Sciatic nerve (tissue), 2 donors: ENCODE measurements at regions not wholly inside any gene's neighbourhood (a gene's known extent, or its start where the extent isn't known, plus 50 kb on each side); places are given as distances from the start of the nearest gene placed in this dataset.
"Not testable (repeated sequence)": the region's sequence is repeated elsewhere in the genome, so short reads cannot be mapped to it uniquely, and the experiment has no call there.

Experiments used
- ATAC-seq: fragments of 200-7000 bp; cut with Tn5 transposase; one replicate; pipeline ENCODE4 v1.9.1; 2020; ENCODE audit warnings: mild to moderate bottlenecking, moderate library complexity
- DNase-seq: peaks from one replicate; pipeline ENCODE4 v3.0.0-alpha.2; 2020; ENCODE audit warnings: low spot score
- intact Hi-C: fragments of 100-400 bp; cut with DNase I; formaldehyde crosslinking; loops from one replicate; pipeline ENCODE4 v1.14.2; 2022
- donor health status: DM: no; HTN: no; CAD: no.
- donor health status: DM: no; HTN: no; CAD: no.

- DNase-seq (no peak), ATAC-seq (no peak)
- intact Hi-C loops, result no loop called here
Observed at GRCh38 chr3:166307756-166308350, 470.6 kb upstream of the BCHE start.

- DNase-seq (no peak), ATAC-seq (no peak)
- intact Hi-C loops, result no loop called here
Observed at GRCh38 chr3:166304584-166304983, 467.4 kb upstream of the BCHE start.

- intact Hi-C loops, result no loop called here
- DNase-seq (no peak), ATAC-seq (no peak)
Observed at GRCh38 chr3:166303681-166304080, 466.5 kb upstream of the BCHE start.

GRCh38 chr3:166302331-166302730 lies 465.1 kb upstream of the BCHE start:
- intact Hi-C loops, result no loop called here
- DNase-seq (no peak), ATAC-seq (no peak)

GRCh38 chr3:166296179-166296783 lies 459.1 kb upstream of the BCHE start:
- intact Hi-C loops, result no loop called here
- ATAC-seq (no peak), DNase-seq (no peak)

- intact Hi-C loops, result no loop called here
- ATAC-seq, result no peak
- no peak for DNase-seq
Observed at GRCh38 chr3:166291186-166291955, 454.1 kb upstream of the BCHE start.

- intact Hi-C loops, result no loop called here
- DNase-seq (no peak), ATAC-seq (no peak)
Observed at GRCh38 chr3:166285001-166285400, 447.8 kb upstream of the BCHE start.

- ATAC-seq, result no peak
- DNase-seq, result no peak
- intact Hi-C loops, result no loop called here
Observed at GRCh38 chr3:166283840-166284239, 446.6 kb upstream of the BCHE start.

GRCh38 chr3:166282931-166283330 lies 445.7 kb upstream of the BCHE start:
- ATAC-seq, result no peak
- DNase-seq, result no peak
- intact Hi-C loops, result no loop called here

GRCh38 chr3:166279636-166280035 lies 442.4 kb upstream of the BCHE start:
- intact Hi-C loops, result no loop called here
- ATAC-seq (no peak), DNase-seq (no peak)

GRCh38 chr3:166275024-166275390 lies 437.8 kb upstream of the BCHE start:
- intact Hi-C loops, result no loop called here
- ATAC-seq (no peak), DNase-seq (no peak)

- DNase-seq (no peak), ATAC-seq (no peak)
- intact Hi-C loops, result no loop called here
Observed at GRCh38 chr3:166274351-166275023, 437.3 kb upstream of the BCHE start.

GRCh38 chr3:166270429-166270828 lies 433.2 kb upstream of the BCHE start:
- no peak for DNase-seq
- no peak for ATAC-seq
- intact Hi-C loops, result no loop called here

GRCh38 chr3:166265153-166265552 lies 427.9 kb upstream of the BCHE start:
- DNase-seq (no peak), ATAC-seq (no peak)
- intact Hi-C loops, result no loop called here

- no peak for DNase-seq
- no peak for ATAC-seq
- intact Hi-C loops, result no loop called here
Observed at GRCh38 chr3:166263460-166263859, 426.2 kb upstream of the BCHE start.

- DNase-seq, intact Hi-C loops, ATAC-seq: not testable (repeated sequence)
Observed at GRCh38 chr3:166258293-166258850, 421.1 kb upstream of the BCHE start.

GRCh38 chr3:166257715-166258114 lies 420.5 kb upstream of the BCHE start:
- intact Hi-C loops, result no loop called here
- ATAC-seq, result no peak
- no peak for DNase-seq

GRCh38 chr3:166248784-166249183 lies 411.6 kb upstream of the BCHE start:
- intact Hi-C loops, result no loop called here
- no peak for DNase-seq
- ATAC-seq, result no peak

- intact Hi-C loops, result no loop called here
- DNase-seq, result no peak
- ATAC-seq, result no peak
Observed at GRCh38 chr3:166243511-166243910, 406.3 kb upstream of the BCHE start.

- intact Hi-C loops, result no loop called here
- no peak for ATAC-seq
- no peak for DNase-seq
Observed at GRCh38 chr3:166223120-166223519, 385.9 kb upstream of the BCHE start.
